HG03460 (cell line): ENCODE measurements at regions not wholly inside any gene's neighbourhood (a gene's known extent, or its start where the extent isn't known, plus 50 kb on each side); places are given as distances from the start of the nearest gene placed in this dataset.

ENCODE experiments used
- ATAC-seq: cut with Tn5 transposase; IDR thresholded peaks from one replicate; pipeline ENCODE4 v1.9.1; 2021; ENCODE audit not compliant: unreplicated experiment

DNA sequence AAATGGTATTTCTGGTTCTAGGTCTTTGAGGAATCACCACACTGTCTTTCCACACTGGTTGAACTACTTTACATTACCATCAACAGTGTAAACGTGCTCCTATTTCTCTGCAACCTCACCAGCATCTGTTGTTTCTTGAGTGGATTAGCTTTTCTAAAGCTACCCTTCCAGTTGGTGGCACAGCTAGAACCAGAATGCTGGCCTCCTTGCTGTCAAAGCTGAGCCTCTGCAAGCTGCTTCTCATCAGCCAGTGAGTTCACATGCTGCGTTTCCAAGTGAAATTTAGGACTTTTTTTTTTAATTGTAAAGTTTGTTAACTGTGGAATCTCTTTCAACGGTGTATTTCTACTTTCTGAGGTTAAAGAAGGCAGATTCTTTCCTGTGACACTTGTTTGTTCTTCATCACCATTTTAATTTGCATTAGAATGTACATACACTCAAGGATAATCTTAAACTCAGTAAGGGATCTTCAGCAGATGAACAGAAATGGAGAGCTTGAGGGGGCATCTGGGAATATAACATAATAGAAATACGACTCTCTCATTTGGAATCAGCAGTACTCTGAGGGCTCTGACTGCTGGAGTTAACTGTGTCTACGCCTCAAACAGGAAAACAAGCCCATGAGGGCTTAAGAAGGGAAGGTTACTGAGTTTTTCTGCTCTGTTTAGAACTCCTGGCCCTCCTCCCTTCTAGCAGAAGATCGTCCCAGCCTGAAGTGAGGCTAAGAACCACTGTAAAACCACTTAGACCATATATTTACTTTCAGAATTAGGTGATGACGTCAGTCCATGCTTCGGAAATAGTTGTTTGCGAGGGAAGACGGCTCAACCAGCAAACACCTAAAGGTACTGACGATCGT, 148.4 kb upstream of the FAM20A start:
- no peak for ATAC-seq

DNA sequence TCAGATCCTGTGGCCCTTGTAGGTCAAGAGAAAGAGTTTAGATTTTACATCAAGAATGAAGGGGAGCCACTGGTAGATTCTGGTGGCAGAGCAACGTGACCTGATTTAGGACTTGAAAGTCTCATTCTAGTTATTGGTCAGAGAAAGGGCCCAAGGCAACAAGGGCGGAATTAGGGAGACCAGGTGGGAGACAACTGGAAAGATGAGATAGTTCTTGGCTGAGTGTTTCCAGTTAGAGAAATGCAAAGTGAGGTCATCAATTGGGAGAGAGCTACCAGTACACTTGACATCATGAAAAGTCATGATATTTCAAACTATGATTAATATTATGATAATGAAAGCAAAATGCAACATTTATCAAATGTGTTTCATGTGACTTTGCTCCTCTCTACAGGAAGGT, 147.2 kb upstream of the FAM20A start:
- ATAC-seq: no peak

DNA sequence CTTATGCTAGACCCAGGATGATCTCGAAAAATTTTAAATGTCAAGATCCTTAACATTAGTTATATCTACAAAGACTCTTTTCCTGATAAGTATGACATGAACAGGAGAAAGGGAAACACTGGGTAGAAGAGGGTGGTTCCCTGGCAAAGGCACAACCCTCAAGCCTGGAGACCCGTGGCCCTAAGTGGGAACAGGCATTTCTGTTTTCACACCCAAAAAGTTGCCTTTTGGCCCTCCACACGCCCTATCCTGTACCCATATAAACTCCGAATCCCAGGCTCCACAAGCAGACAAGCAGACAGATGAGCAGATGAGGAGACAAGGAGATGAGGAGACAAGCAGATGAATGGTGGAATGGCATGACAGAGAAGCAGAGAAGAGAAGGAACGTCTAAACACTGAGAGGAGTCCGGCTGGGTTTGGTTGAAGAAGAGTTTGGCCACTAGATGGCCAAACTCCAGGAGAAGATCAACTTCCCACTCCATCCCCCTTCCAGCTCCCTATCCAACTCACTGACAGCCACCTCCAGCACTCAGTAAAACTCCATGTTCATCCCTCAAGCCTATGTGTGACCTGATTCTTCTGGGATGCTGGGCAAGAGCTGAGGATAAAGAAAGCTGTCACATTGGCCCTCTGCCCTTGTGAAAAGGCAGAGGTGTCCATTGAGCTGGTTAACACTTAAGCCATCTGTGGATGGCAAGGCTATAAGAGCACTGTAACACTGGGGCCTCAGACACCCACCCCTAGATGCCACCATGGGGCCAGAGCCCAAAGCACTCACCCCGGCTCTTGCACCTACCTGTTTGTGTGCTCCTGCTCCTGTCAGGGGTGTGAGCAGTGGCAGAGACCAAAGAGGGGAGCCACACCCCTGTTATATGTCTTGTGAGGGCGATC, 139.6 kb upstream of the FAM20A start:
- no peak for ATAC-seq

DNA sequence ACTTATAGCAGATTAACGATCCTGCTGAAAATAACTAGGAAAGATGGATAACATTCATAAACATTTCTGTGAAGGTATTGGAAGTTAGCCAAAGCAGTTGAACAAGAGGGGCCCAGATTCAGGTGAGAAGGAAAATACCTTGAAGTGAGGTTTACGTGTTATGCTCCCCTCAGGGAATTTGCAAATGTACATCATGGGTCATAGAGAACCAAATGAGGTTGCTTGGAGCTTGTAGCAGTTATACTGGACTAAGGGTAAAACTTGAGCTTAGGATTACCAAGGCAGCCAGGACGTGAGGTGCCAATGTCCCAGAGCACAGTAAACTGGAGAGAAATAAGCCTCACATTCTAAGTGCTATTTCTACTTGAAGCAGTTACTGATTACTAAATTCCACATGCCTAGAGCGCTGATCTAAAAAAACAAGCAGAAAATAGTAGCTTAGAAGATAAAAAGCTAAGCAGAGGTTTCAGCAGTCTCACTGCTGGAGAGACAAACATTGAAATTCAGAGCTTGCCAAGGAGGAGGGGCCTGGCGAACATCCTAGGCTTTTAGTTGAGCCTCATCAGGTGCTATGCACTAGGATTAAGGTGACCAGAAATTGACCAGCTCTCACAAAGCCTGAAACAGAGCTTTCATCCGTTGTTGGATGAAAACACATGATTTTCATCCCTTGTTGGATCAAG, 136.7 kb upstream of the FAM20A start:
- ATAC-seq: no peak

DNA sequence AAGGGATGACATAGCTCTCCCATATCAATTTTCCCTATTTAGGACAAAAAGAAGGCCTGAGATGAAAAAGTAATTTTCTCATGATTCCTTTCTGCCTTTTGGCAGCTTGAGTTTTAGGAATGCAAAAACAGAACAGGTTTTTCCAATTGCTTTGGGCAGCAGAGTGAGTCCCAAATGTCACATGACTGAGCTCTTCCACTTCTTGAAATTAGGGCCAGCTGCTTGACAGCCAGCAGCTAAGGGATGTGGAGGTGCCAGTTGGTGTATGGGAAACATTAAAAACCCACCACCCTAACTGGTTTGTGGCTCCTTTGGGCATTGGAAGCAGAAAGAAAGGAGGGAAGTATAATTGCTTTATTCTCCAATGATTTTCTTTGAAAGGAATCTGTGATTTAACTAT, 133.8 kb upstream of the FAM20A start:
- no peak for ATAC-seq

DNA sequence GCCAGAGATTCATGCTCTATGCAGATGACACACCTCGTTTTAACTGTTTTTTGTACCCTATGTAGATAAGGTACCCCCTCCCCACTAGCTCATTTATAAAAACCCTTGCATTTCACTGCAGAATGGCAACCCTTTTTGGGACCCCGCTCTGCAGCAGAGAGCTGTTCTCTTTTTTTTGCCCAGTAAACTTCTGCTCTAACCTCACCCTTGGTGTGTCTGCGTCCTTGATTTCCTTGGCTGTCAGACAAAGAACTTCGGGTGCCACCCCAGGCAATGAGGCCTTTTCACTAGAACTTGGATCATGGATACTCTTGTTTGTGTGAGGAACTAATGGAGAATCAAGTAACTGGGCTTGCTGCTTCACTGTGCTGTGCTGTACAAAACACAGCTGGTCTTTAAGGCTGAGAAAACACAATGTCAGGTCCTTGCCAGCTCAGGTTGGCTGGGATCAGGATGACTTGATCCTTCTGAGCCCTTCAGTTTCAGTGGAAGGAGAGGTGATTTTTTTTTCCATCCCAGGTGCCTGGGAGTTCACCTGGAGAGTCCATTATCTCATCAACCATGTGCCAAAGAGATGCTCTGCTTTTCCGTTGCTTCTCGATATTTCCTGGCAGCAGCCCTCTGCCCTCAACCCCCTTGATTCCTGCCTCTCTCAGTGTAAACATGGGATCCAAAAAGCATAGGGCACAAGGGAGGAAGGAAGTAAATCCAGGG, 133.2 kb upstream of the FAM20A start:
- no peak for ATAC-seq

DNA sequence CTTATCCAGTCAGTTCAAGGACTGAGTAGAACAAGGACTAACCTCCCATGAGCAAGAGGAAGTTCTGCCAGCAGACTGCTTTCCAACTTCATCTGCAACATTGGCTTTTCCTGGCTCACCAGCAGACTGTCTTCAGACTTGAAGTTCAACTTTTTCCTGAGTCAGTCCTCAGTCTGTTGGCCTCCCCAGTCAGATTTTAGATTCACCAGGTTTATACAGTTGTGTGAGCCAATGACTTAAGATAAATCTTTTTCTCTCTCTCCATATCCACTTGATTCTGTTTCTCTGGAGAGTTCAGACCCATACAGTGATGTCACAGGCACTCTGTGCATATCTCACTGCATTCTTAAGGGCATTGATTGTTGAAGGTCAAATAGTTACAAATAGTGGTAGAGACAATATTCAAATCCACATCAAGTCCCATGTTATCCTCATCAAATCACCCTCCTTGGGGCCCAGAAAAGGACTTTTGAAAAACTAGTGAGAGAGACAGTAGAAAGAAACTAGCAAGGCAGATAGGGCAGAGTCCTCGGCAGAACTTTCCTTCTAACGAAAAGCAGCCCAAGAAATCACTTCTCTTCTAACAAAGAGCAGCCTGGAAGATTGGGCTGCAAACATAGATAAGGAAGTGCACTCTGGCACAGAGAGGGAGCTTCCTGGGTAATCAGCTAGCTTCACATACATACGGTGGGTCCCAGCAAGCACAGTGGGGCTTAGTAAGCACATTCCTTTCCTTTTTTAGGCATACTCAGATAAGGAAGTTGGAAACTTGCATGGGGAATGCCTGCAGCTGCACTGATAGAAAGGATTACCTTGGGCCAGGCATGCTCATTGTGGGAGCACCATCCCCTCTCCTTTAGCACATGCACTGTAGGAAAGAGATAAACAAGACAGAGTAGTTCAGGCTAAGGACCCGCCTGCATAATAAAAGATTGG, 132.3 kb upstream of the FAM20A start:
- no peak for ATAC-seq

DNA sequence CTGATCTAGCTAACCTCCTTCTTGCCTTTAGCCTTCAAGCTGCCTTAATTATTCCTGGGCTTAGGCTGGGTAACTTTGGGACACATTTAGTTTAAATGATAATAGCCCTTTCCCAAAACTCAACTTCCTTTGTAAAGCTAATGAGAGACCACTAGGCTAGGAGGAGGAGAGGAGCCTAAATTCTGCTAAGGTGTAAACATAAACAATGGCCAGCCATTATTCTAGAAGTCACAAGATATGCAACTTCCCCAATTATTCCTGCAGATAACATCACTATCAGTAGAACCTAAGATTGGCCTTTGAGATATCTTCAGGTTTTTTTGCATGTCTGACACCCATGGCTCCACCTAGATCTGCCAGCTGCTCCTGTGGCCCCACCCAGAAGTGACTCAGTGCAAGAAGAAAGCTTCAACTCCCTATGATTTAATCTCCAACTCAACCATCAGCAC, 131.2 kb upstream of the FAM20A start:
- ATAC-seq: no peak

DNA sequence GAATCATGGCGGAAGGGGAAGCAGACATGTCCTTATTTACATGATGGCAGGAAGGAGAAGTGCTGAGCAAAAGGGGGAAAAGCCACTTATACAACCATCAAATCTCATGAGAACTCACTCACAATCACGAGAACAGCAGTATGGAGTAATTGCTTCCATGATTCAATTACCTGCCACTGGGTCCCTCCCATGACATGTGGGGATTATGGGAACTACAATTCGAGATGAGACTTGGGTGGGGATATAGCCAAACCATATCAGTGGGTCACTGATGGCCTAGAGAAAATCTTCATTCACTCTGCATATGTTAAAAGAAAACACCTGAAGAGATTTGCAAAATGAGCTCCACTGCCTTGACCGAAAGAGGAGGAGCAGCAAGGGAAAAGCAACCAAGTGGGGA, 130.3 kb upstream of the FAM20A start:
- no peak for ATAC-seq

DNA sequence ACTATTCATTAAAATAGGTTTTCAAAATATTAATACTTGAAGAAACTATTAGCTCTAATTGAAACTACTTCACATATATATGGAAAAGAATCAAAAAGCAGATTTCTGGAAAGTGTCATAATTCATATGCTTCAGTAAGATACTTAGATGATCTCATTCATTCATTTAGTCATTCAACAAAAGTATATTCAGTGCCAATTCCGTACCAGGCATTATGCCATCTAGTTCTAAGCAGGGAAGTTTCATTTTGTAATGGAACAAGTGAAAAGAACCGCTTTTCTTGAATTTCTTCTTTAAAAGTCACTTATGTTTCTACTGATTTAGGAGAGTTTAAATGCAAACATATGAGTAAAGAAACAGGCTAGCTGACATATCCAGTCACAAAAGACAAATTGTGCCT, 118.3 kb upstream of the FAM20A start:
- ATAC-seq: no peak

DNA sequence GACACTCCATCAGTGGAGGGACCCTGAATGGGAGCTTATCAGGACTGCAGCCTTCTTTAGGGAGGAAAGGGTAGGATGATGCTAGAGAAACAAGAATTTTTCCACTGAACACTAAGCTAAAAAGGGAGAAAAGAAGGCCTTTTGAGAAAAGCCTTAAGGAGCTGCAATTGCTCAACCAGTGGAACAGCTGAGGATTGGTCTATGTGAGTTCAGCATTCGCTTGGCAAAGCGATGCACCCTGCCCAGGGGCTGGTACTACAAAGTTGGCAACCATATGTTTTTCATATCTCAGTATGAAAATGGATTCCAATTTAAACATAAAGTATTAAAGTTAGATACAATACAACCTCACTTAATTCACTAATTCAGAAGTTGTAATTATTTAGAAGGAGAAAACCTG, 117.8 kb upstream of the FAM20A start:
- ATAC-seq: no peak

DNA sequence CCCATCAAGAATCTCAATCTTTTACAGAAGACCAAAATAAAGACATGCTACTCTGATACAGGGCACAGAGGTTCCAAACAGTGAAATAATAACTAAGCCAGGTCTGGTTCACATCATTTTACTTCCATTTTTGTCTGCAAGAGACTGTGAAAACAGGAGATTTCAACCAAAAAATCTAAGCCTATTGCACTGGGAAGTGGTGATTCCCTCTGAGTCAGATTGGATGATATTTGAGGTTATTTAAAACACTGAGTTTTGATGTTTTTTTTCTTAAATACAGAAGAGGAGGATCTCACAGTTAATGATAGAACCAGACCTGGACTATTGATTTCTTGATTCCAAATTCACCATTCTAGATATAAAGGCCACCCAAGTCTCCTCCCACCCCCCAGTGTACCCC, 117.3 kb upstream of the FAM20A start:
- ATAC-seq: no peak

DNA sequence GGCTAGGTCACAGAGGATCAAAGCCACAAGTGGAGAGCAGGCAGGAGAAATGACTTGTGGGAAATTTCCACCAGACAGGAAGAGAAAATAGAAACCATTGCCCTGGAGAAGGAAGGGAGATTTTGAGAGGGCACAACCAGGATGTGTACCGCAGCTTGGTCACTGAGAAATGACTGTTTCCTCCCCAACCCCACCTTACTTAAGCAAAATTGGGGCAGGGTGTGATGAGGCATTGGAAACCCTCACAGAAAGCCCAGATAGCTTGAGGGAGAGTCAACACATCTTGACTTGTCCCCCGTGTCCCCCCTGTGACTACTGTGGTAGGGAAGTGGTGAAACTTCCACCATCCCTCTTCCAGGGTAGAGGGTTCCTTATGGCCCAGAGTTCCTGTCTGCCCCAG, 113.5 kb upstream of the FAM20A start:
- ATAC-seq: no peak

DNA sequence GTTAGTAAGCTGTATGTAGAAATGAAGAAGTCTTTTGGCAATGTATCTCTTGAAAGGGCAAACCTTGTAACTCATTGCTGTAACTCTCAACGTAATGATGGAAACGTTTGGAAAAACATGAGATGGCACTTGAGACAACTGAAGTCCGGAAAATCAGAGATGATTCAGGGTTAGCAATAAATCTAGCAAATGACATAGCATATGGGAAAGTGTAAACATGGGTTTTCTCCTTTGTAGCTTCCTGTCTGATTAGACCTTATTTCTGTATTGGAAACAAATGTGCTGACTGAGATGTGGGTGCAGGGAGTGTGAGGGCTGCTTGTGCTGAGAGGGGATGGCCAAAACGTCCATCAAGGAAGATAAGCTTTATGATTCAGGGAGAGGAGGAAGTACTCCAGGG, 110.7 kb upstream of the FAM20A start:
- no peak for ATAC-seq

DNA sequence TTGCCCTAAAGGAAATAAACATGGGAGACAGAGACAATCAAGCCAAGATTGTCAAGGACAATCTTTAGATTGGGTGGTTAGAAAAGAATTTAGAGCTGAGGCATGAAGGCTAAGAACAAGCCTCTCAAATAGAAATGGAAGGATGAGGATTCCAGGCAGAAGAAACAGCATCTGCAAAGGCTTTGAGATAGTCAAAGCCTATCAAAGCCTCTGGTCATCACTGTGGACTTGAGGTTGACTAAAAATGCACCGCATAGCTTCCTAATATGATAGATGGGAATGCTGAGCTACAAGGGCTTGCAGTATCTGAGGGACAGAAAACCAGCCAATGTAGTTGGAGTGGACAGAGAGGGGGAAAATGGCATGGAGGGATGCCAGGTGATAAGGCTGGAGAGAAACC, 109.8 kb upstream of the FAM20A start:
- ATAC-seq: no peak

DNA sequence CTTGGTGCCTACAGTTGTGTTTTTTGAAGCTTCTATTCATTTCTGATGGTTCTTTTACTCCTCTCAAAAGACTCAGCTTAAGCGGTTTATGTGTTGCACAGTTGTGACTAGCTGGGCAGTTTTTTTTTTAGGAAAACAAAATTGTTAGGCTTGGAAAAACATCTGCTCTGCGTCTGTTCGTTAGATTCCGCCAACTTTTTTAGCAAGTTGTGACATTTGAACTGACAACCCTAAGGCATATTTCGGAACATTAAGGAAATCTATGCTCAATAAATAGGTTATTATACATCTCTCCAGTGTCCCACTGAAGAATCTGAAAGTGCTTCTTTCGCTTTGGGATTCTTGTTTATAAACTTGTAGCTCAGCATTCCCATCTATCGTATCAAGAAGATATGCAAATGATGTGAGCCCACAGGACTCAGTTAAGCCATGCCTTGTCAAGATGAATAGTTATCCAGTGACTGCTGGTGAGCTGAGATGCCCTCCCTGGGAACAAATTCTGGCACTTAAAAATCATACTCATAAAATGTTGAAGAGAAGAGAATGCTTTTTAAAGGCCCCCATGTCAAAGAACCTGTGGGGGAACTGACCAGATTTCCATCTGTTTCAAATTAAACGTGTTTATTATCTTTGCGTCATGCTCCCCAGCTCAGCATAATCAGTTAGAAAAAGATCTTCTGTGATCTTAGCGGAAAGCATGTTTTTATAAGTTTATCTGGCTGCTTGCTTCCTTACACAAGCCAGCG, 109.0 kb upstream of the FAM20A start:
- ATAC-seq: no peak

DNA sequence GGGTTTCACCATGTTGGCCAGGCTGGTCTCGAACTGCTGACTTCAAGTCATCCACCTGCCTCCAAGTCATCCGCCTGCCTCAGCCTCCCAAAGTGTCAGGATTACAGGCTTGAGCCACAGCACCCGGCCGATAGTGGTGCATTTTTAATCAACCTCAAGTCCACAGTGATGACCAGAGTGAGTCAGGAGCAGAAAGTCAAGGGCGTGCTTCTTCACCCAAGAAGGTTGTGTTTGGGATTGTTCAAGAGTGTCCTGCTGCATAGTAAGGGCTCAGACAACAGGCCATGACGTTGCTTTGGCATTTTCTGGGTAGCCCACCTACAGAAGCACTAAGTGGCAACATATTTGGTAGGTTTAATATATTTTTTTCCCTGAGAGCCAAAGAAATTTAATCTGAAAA, 108.3 kb upstream of the FAM20A start:
- ATAC-seq: no peak

DNA sequence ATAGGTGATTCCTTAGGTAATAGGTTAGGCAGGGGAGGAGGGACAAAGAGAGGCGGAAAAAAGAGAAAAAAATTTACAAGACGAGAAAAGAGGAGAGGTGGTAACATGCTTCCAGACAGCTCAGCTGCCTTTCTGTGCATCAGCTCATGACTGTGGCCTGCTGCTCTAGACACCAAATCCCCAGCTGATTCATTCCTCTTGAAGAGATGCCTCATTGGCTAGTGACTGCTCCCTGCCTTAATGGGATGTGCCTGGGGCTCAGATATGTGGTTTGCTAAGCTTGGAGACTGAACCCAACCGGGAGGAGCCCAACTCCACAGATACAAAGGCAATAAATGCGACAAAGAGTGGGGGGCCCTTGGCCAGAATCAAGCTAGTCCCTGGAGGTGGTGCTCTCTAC, 105.9 kb upstream of the FAM20A start:
- ATAC-seq: no peak

DNA sequence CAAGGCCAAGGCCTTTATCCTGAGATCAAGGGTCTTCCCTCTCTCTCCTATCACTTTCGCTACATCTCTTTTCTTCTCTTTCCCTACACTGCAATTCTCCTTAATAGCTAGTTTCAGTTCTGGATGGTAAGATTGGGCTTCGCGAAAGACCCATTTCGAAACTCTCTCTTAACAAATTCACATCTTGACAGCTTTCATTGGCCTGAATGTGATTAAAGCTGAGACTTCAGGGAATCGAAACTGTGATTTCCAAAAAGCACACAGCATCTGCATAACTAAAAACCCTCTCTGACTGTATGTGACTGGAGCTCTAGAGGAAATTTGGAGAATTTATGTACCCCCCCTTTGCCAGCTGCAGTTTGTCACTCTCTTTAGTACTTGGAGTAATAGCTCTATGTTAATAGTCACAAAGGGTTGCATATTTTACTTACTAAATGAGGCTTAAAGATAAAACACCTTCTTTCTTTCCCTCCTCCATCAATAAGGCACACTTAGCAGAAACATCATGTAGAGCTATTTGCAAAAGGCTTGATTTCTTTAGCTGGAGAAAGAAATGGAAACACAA, 105.3 kb upstream of the FAM20A start:
- ATAC-seq: no peak
